GM21390 (cell line): ENCODE measurements at regions not wholly inside any gene's neighbourhood (a gene's known extent, or its start where the extent isn't known, plus 50 kb on each side); places are given as distances from the start of the nearest gene placed in this dataset.

ENCODE experiments used
- ATAC-seq: cut with Tn5 transposase; IDR thresholded peaks from one replicate; pipeline ENCODE4 v1.9.1; 2021; ENCODE audit not compliant: unreplicated experiment

DNA sequence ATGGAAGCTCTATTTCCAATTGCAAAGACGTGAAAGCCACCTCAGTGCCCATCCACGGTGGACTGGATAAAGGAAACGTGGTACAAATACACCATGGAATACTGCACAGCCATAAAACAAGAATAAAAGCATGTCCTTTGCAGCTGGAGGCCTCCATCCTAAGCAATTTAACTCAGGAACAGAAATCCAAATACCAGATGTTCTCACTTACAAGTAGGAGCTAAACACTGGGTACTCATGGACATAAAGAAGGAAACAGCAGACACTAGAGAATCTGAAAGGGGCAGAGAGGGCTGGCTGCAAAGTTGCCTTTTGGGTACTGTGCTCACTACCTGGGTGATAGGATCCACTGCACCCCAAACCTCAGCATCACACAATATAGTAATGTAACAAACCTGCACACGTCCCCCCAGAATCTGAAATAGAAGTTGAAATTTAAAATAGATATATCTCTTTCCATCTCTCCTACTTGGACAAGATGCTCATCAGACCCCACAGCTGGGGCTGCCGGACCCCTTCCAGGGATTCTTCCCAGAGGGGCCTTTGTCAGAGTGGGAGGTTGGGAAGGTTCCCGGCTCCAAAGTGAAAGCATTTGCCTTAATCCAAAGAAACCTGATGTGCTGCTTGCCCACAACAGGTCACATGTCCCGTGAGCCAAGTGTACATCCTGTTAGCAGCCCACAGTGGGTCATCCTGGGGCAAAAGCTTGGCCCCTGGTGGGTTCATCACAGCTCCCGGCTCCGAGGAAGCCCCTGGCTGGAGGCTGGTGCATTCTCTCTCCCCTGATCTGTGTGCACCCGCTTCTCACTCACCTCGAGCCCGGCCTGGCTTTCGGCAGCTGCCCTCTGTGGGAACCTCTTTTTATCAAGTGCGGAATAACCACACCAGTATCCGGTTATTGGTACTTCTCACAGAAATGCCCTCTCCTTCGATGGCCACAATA, 172.3 kb upstream of the PPP2R2D start:
- ATAC-seq: no peak

DNA sequence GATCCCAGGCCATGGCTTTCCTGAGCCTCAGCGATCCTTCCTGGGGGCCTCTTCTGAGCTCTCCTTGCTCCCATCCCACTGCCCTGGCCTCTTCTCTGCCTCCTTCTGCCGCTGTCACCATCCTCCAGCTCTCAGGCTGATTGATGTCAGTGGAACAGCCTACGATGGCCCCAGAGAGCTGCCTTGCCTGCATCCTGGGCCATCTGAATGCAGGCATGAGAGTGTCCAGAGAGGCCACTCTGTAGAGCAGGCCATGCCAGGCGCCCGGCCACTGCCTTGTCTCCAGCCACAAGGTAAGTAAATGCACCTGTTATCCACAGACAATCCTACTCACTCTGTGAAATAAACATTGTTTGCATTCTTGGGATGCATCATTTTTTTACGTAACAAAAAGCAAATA, 171.4 kb upstream of the PPP2R2D start:
- ATAC-seq: no peak

DNA sequence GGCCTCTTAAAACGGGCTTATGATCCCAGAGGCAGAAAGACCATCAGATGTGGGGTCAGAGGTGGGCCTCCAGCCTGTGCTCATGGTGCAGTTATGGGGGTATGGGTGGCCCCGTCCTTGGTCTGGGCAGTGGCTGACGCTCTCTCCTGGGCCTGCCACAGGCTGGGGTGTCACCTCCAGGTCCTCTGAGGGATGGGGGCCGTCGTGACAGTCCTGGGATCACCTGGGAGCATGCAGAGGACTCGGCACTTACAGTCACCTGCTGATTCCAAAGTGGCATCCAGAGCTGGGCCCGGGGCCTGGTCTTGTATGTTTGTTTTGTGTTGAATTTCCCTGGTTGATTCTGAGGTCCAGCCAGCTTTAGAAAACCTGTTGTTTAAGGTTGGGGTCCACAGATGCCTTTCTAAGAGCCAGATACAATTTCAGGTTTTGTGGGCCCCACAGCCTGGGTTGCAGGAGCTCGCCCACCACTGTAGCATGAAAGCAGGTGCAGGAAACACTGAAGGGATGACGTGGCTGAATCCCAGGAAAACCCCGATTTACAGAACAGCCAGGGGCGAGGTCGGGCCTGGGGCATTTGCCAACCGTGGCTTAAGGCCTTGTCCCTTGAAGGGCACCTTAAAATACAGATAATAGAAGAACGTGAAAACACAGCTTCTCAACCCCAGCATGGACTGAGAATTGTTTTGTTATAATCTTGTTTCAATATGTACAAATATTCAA, 170.7 kb upstream of the PPP2R2D start:
- no peak for ATAC-seq

DNA sequence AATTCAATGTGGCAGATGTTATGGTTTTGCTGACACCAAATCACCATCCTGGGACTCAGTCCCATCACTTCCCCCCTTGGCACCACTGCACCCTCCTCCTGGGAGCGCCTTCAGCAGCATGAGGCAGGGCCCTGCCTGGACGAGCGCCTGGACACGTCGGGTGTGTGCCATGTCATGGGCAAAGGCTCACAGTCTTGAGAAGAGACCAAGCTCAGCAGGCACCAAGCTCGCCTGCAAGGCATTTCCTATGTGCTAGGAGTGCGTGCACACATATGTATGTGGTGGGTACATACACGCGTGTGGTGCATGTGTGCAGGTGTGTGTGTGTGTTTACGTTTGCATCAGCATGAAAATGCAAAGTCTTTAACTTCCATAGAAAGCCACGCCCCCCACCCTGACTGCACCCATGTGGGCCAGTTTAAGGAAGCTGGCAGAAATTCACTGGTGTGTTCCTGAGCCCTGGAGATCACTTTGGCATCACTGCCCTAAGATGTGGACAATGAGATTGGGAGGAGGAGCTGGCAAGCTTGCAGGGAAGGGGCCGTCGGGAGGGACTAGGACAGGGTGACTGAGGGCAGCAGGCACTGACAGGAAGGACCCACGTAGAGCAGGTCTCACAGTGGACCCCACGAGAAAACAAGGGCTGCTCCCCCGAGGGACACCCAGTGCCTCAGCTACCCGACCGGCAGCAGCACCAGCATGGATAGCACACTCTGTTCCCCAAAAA, 169.9 kb upstream of the PPP2R2D start:
- ATAC-seq: no peak

DNA sequence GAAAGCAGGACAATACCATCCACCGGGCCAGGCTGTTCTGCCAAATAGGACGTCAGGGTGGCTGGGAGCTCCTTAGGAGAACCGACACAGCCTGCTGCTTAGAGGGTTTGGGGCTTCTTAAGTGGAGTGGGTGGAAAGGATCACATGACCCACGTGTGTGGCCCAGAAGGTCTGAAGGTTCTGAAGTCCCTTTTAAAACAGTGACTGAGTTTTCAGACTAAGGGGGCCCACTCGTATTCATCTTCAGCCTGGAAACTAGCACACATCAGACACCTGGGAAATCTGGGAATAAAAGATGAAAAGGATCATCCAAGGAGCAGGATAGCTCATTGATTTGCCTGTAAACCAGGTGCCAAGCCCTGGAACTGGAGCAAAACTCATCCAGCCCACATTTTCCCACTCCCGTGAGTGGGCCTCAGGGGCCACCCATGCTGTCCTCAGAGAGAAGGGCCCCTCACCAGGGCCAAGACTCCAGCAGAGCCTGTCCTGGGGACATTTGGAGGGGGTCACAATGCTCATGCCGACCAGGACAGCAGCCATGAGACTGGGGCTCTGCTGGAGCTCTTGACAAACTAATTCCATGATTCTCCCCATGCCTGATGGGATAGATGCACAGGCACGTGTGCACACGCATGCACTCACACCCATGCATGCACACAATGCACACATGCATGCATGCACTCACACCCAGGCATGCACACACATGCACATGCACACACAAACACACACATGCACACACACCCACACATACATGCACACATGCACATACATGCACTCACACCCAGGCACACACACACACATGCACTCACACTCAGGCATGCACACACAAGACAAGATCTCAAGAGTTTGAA, 168.8 kb upstream of the PPP2R2D start:
- no peak for ATAC-seq

DNA sequence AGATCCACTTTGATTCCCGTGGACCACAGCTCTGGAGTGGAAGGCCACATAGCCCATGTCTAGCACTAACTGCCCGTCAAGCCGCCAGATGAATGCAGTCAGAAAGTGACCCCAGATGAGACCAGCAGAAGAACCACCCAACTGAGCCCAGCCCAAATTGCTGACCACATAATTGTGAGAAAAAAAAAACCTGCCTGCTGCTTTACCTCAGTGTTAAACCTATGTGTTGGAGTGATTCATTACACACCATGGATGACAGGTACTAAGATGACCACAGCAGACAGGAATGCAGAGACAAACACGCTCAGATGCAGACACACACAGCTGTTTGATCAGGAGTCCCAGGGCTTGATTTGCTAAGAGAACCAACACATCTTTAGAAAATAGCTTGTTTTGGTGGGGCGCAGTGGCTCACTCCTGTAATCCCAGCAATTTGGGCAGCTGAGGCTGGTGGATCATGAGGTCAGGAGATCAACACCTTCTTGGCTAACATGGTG, 168.1 kb upstream of the PPP2R2D start:
- ATAC-seq: no peak

DNA sequence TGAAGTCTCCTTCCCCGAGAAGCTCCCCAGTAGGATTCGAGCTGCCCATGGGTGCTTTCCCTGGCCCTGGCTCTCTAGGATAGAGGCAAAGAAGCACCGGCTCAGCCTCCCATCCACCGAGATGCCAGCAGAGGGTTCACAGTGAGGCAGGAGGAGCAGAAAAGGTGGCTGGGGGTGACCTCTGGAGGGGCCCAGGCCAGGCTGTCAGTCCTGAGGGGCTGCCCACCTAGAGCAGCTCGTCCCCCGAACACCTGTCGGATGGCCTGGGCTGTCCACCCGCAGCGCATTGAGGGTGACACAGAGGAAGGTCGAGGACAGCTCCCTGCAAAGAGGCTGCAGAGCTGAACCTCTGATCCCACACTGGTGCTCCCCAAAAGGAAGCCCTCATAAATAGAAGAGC, 167.2 kb upstream of the PPP2R2D start:
- no peak for ATAC-seq

DNA sequence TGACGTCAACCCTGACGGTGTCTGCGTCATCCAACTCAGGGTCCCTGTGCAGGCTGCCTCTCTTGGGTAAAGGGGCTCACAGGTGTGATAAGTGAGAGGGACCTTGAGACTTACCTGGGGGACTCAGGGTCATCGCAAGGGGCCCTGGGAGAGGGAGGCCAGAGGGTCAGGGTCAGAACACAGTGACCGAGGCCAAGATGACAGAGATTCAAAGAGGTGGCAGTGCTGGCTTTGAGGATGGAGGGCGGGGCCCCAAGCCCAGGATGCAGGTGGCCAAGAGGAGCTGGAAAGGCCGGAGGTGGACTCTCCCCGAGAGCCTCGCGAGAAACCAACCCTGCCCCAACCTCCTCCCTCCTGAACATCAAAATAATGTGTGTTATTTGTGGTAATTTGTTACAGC, 165.2 kb upstream of the PPP2R2D start:
- ATAC-seq: no peak

DNA sequence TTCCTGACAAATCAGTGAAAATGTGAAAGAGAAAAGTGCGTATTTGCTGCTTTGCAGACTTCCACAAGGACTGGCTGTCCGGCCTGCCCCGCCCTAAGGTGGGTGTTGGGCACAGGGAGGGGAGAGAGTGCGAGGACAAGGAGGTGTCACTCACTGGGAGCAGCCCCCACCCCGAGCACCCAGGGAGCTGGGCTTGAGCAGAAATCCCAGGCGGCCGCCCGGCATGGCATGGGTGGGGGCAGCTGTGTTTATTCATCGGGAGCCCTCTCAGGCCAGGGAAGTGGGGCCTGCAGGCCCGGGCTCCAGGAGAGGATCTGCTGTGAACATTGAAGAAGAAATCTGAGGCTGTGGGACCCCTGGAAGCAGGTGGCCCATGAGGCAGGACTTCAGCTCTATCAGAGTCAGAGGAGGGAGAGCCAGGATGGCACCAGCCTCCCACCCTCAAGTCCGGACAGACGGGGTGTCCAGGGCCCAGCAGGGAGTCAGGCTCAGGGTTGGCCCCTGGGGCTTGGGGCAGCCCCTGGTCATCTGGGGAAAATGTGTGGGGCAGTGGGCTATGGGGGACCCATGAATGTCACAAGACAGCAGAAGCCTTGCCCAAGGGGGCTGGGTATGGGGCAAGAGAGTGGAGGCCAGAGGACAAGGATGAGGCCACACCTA, 164.4 kb upstream of the PPP2R2D start:
- ATAC-seq: no peak

DNA sequence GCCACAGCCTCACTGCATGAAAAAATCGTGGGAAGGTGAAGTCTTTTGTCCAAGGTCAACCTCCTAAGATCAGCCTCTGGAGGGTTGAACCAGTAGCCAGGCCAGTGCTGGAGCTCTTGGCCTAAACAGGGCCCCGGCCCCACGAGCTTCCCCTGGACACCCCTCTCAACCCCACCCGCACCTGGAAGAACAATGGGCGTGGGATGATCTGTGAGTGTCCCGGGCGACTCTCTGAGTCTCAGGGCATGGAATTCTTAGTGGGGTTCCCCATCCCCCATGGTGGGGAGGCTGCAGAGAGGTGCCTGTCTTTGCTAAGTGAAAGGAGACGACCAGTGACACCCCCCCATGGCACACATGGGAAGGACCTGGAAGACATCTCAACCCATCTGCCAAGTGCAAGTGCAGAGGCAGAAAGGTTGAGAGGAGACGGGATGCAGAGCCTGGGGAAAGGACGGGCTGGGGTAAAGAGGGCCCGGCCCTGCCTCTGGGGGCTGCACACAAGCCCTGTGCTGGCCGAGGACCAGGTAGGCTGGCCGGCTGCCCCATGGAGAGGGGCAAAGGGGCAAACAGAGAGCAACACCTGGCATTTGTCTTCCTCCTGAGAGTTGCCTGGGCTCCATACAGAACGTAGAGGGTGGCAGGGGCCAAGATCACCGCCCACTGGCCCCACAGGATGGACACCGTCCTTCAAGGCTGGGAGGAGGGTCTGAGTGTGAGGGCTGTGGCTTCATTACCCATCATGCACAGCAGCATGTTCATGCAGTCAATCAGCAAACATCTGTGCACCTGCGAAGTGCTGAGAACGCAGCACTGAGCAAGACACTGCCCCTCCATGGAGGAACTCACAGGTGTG, 163.0 kb upstream of the PPP2R2D start:
- no peak for ATAC-seq

DNA sequence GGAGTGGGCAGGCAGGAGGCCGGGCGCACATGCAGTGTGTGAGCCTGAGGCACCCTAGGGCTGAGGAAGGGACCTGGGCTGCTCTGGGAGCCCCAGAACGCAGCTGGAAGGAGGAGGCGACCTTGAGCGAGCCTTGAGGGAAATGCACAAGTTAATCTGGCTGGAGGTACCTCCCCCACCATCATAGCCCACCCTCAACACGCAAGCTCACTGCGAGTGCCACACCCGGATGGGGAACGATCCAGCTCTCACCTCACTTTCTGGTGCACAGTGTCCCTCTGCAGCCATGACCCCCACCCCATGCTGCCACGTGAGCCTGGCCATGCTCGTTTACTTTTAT, 162.4 kb upstream of the PPP2R2D start:
- no peak for ATAC-seq

DNA sequence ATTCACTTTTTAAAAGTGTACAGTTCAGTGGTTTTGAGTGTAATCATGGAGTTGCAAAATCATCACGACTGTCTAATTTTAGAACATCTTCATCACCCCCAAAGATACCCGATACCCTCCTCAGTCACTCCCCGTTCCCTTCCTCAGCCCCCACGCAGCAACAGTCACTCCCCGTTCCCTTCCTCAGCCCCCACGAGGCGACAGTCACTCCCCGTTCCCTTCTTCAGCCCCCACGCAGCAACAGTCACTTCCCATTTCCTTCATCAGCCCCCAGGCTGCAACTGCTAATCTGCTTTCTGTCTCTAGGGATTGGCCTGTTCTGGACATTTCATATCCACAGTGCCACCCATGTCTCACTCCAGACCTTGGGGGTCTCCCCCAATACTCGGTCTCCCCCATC, 161.6 kb upstream of the PPP2R2D start:
- no peak for ATAC-seq

DNA sequence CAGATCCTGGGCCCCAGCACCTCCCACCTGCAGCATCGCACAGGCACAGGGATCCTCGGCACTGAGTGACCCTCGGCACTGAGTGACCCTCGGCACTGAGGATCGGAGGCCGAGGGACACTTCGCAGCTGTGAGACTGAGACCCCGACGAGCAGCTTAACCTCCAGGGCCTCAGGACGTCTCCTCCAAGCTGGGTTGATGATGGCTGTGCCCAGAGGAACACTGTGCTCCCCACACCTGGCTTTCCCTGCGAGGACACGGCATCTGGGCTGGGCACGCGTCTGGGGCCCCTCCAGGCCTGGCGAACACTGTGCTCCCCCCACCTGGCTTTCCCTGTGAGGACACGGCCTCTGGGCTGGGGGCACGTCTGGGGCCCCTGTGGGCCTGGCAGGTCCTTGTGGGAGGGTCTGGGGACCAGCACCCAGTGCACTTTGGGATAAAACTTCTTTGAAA, 158.3 kb upstream of the PPP2R2D start:
- no peak for ATAC-seq

DNA sequence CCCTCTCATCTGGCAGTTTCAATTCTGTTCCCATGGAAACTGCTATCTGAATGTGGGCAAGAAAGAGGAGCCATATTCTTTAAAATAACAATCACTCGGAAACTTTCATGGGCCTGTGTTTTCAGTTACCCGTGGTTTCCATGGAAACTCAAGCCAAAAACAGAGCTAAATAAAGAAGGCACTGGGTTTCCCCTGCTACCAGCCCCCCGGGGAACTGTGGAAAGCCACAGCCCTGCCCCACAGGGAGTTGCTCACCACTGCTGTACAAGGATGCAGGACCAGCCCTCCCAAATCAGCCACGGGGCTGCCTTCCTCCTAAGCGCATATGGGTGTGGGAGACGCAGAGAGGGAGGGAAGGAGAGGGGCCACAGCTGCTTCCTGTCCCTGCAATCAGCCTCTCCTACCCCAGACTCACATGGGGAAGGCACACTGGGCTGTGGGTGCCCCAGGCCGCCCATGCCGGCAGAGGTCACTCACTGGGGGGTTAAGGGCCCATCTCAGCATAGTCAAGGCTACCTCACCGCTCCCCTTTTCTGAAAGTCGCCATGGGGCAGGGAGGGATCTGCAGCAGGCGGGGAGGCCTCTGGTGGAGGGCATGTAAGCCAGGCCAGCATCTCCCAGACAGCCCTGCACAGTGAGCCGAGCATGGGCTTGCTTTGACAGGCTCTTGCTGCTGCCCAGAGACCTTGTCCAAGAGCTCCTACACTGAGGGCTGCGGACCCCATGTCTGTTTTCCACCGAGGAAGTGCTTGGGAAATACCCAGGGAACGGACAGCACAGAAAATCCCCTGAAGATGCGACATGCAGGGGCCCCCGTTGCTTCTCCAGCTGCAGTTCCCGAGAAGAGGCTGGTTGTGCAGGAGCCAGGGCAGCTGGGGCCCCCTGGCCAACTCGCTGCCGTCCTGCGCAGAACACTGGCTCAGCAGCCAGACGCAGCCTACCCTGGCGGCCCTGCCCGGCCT, 157.3 kb upstream of the PPP2R2D start:
- ATAC-seq: peak; percentile 61

DNA sequence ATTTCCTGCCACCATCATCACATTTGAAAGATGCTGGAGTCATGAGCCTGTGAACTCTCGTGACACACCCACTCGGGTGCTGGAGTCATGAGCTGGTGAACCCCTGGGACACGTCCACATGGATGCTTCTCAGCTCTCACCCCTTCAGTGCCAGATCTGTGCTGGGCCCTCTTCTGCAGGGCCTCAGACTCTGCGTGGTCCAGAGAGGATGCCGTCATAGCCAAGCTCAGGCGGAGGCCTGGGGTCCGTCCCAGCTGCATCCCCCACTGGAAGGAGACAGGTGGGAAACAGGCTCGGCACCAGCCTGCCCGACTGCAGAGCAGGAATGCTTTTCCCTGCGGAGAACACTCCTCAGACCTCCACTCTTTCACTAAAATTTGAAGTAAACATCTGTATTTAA, 156.5 kb upstream of the PPP2R2D start:
- no peak for ATAC-seq

DNA sequence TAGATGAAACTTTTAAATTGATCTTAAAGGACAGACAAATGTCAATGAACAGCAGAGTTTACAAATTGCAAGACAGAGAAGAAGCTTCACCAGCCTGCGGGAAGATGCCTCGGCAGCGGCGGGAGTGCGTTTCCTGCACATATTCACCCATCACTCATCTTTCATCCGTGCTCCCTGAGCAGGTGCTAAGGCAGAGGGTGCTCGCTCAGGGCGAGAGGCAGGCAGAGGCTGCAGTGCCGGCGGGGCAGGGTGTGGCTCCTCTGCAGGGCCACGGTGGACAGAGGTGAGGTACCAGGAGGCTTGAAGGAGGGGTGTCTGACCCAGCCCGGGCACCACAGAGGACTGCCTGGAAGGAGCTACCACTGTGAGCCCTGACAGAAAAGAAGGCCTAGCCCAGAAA, 155.2 kb upstream of the PPP2R2D start:
- ATAC-seq: no peak

DNA sequence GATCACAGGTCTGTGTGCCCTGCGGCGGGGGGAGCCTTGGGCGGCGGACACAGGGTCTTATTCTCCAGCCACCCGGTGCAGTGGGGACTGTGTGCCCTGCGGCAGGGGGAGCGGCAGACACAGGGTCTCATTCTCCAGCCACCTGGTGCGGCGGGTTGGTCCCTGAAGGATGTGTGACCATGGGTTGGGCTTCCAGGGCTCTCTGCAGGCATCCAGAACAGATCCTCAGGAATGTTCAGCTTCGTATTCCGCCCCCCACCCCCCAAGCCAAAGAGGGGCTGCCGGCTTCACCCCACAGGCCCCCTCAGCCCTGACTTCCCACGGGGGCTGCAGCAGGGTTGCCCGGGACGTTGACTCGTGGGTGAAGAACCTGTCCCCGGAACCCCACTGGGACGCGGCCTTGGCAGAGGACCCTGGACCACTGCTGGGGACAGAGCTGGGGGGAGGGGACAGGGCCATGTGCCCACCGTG, 154.5 kb upstream of the PPP2R2D start:
- ATAC-seq: no peak

DNA sequence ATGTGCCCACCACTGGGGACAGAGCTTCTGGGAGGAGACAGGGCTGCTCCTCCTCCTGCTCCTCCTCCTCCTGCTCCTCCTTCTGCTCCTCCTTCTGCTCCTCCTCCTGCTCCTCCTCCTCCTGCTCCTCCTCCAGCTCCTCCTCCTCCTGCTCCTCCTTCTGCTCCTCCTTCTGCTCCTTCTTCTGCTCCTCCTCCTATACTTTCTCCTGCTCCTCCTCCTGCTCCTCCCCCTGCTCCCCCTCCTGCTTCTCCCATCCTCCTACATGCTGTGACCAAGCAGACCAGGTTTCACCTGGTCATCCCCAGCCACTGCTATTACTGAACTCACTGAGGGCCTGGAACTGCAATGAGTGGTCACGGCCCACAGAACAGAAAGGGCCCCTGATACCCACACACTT, 154.0 kb upstream of the PPP2R2D start:
- no peak for ATAC-seq
